ENCODE measurements at regions not wholly inside any gene's neighbourhood (a gene's known extent, or its start where the extent isn't known, plus 50 kb on each side); places are given as distances from the start of the nearest gene placed in this dataset.
"Not testable (repeated sequence)": the region's sequence is repeated elsewhere in the genome, so short reads cannot be mapped to it uniquely, and the experiment has no call there.

- TF ChIP-seq CTCF (IDR thresholded peaks at IDR 0.05); ZFX (IDR thresholded peaks at IDR 0.05; ENCODE audit: borderline replicate concordance): not testable (repeated sequence)
Measured at GRCh38 chr5:51250957-51251356, 132.3 kb upstream of the ISL1 start.
